ENCODE measurements at regions not wholly inside any gene's neighbourhood (a gene's known extent, or its start where the extent isn't known, plus 50 kb on each side); places are given as distances from the start of the nearest gene placed in this dataset.

DNA sequence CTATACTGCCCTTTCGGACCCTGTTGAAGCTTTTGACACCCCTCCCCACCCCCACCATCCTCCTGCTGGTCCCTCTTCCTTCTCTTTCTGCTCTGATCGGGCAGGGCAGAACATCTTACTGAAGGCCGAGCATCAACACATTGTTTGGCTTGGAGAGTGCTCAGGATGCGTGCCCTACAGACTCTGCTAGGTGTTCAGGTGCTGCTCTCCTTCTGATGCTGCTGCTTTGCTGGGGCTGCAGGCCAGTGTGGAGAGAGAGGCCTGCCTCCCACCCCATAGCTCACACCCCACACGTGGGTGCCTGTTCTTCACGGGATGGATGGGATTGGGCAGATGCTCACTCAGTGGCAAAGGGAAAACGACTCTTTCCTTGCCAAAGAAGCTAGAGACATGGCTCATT, 89.8 kb upstream of the ONECUT1 start:
- no peak for DNase-seq (ENCODE audit: low read depth in 1 of 2, low spot score in 1 of 2)
- TF ChIP-seq, protein P1, sequence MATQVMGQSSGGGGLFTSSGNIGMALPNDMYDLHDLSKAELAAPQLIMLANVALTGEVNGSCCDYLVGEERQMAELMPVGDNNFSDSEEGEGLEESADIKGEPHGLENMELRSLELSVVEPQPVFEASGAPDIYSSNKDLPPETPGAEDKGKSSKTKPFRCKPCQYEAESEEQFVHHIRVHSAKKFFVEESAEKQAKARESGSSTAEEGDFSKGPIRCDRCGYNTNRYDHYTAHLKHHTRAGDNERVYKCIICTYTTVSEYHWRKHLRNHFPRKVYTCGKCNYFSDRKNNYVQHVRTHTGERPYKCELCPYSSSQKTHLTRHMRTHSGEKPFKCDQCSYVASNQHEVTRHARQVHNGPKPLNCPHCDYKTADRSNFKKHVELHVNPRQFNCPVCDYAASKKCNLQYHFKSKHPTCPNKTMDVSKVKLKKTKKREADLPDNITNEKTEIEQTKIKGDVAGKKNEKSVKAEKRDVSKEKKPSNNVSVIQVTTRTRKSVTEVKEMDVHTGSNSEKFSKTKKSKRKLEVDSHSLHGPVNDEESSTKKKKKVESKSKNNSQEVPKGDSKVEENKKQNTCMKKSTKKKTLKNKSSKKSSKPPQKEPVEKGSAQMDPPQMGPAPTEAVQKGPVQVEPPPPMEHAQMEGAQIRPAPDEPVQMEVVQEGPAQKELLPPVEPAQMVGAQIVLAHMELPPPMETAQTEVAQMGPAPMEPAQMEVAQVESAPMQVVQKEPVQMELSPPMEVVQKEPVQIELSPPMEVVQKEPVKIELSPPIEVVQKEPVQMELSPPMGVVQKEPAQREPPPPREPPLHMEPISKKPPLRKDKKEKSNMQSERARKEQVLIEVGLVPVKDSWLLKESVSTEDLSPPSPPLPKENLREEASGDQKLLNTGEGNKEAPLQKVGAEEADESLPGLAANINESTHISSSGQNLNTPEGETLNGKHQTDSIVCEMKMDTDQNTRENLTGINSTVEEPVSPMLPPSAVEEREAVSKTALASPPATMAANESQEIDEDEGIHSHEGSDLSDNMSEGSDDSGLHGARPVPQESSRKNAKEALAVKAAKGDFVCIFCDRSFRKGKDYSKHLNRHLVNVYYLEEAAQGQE (IDR thresholded peaks at IDR 0.05; ENCODE audit: insufficient replicate concordance, low read depth): no peak
- no peak for TF ChIP-seq SPI1 (IDR thresholded peaks at IDR 0.05; ENCODE audit: borderline replicate concordance, low read depth)

DNA sequence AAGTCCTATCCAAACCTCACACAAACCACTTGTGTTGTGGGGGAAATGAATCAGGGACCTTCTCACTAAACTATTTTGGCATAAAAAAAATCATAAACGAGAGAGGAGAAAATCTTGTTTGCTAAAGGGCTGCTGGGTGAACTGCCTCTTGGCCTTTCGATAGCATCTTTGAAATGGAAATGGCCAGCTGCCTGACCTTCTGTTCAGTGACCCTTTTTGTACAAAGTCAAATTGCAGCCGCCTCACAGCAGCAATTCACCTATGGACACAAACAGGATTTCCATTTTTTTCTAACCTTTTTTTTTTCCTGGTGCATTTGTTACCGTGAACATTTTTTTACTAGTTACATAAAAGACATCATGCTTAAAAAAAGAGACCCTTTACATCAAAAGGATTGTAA, 89.0 kb upstream of the ONECUT1 start:
- no peak for DNase-seq (ENCODE audit: low read depth in 1 of 2, low spot score in 1 of 2)
- Histone ChIP-seq H3K27me3 (ENCODE audit: insufficient read depth, poor library complexity, severe bottlenecking) (peaks cover 7% of the 10 kb centered on the region), H3K4me3 (replicated peaks; ENCODE audit: insufficient read depth, low read length) (no peak overlapping the region), H3K27ac (replicated peaks) (no peak overlapping the region)
- TF ChIP-seq, protein P1 (IDR thresholded peaks at IDR 0.05; ENCODE audit: insufficient replicate concordance, low read depth): no peak
- no peak for TF ChIP-seq SPI1 (IDR thresholded peaks at IDR 0.05; ENCODE audit: borderline replicate concordance, low read depth)
- TF ChIP-seq GABPA (IDR thresholded peaks at IDR 0.05; ENCODE audit: low read depth): no peak
- no peak for TF ChIP-seq POLR2AphosphoS5 (IDR thresholded peaks at IDR 0.05; ENCODE audit: low read depth)
- TF ChIP-seq, protein P2, sequence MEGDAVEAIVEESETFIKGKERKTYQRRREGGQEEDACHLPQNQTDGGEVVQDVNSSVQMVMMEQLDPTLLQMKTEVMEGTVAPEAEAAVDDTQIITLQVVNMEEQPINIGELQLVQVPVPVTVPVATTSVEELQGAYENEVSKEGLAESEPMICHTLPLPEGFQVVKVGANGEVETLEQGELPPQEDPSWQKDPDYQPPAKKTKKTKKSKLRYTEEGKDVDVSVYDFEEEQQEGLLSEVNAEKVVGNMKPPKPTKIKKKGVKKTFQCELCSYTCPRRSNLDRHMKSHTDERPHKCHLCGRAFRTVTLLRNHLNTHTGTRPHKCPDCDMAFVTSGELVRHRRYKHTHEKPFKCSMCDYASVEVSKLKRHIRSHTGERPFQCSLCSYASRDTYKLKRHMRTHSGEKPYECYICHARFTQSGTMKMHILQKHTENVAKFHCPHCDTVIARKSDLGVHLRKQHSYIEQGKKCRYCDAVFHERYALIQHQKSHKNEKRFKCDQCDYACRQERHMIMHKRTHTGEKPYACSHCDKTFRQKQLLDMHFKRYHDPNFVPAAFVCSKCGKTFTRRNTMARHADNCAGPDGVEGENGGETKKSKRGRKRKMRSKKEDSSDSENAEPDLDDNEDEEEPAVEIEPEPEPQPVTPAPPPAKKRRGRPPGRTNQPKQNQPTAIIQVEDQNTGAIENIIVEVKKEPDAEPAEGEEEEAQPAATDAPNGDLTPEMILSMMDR (IDR thresholded peaks at IDR 0.05; ENCODE audit: insufficient read depth, low read length): no peak

More for the DNA sequence above, 89.8 kb upstream of the ONECUT1 start:
- Histone ChIP-seq H3K27me3 (ENCODE audit: insufficient read depth, poor library complexity, severe bottlenecking) (peaks cover 7% of the 10 kb centered on the region), H3K4me3 (replicated peaks; ENCODE audit: insufficient read depth, low read length) (no peak overlapping the region), H3K27ac (replicated peaks) (no peak overlapping the region)

DNA sequence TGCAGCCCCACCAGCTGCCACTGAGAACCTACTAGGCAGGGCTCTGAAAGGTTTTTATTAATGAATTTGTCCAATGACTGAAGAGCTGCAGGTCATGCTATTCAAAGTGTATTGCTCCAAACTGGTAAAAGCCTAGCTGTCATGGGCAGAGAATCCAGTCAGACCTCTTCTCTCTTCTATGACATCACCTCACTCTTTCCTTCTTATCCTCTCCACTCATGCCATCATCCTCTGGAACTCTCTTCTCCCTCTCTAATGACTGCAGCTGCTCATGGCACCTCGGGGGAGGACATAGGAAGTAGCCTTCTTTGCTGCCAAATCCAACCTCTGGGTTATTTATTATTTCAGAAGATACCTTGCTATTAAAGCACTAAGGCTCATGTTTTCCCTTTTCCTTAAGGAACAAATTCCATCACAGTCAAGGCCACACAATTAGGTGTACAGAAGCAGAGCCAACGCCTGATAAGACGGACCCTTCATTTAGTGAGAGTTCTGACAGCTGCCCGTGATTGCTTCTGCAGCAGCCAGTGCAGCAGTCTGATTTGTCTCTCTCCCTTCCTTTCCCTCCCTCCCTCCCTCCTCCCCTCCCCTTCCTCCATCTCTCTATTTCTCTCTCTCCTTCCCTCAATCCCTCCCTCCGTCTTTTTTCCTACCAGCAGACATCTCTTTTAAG, 87.0 kb upstream of the ONECUT1 start:
- peaks cover 7% of the 10 kb centered on the region for H3K27me3 ChIP-seq (ENCODE audit: insufficient read depth, poor library complexity, severe bottlenecking)
- no peak for TF ChIP-seq GABPA (IDR thresholded peaks at IDR 0.05; ENCODE audit: low read depth)
- TF ChIP-seq POLR2AphosphoS5 (IDR thresholded peaks at IDR 0.05; ENCODE audit: low read depth): no peak
- TF ChIP-seq, protein P2 (IDR thresholded peaks at IDR 0.05; ENCODE audit: insufficient read depth, low read length): no peak
- TF ChIP-seq, protein P1 (IDR thresholded peaks at IDR 0.05; ENCODE audit: insufficient replicate concordance, low read depth): no peak
- TF ChIP-seq SPI1 (IDR thresholded peaks at IDR 0.05; ENCODE audit: borderline replicate concordance, low read depth): no peak
- no peak overlapping the region for H3K27ac ChIP-seq (replicated peaks)
- DNase-seq (ENCODE audit: low read depth in 1 of 2, low spot score in 1 of 2): no peak
- no peak overlapping the region for H3K4me3 ChIP-seq (replicated peaks; ENCODE audit: insufficient read depth, low read length)

Data from HL-60 (cell line).